ENCODE measurements at regions not wholly inside any gene's neighbourhood (a gene's known extent, or its start where the extent isn't known, plus 50 kb on each side); places are given as distances from the start of the nearest gene placed in this dataset.

DNA sequence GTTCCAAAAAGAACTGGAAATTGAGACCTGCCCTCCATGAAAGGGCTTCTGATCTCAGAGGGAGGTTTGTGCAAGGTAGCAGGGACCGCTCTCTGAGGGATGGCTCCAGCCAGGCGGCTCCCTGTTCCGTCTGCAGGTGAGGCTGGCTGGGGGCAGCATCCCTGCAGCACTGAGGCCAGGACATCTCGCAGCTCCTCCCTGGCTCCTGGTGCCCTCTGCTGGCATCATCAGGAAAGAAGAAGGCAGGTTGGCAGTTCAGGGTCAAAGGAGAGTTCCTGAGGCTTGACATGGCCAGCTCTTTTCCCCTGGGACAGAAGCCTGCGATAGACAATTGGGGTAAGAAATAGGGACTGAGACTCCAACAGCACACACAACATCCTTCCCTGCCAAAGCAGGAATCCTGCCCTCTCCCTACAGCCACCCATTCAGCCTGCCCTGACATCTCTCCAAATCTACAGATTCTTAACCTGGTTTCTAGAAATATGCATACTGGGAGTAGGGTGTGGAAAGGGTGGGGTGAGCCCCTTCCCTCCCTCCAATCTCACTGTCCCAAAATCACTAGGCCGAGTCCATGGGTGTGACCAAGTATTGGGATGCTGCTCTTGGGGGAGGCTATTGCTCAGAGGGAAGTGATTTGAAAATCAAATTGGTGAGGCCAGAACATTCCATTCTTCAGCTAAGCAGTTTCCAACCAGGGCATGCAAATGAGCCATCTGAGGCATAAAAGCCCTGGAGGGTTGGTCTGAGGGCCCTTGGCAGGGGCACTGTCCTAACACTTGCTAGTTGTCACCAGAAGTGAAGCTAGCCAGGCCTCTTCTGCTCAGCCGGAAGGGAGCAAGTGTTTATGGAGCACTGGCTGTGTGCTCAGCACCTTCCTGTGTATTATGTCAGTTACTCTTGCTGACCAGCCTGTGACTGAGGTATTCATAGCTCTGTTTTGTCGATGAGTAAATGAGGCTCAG, 185.4 kb downstream of the TFCP2L1 start:
- TF ChIP-seq, protein P1, sequence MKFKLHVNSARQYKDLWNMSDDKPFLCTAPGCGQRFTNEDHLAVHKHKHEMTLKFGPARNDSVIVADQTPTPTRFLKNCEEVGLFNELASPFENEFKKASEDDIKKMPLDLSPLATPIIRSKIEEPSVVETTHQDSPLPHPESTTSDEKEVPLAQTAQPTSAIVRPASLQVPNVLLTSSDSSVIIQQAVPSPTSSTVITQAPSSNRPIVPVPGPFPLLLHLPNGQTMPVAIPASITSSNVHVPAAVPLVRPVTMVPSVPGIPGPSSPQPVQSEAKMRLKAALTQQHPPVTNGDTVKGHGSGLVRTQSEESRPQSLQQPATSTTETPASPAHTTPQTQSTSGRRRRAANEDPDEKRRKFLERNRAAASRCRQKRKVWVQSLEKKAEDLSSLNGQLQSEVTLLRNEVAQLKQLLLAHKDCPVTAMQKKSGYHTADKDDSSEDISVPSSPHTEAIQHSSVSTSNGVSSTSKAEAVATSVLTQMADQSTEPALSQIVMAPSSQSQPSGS (IDR thresholded peaks at IDR 0.05; ENCODE audit: low read length): no peak
- TF ChIP-seq, protein P2, sequence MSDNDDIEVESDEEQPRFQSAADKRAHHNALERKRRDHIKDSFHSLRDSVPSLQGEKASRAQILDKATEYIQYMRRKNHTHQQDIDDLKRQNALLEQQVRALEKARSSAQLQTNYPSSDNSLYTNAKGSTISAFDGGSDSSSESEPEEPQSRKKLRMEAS (IDR thresholded peaks at IDR 0.05; ENCODE audit: low read depth, low read length): no peak
- TF ChIP-seq DPF2 (IDR thresholded peaks at IDR 0.05) (no peak), CTCF (IDR thresholded peaks at IDR 0.05 in 2 of 3, conservative IDR thresholded peaks at IDR 0.05 in 1 of 3; ENCODE audit: control insufficient read depth in 2 of 3, extremely low read depth in 1 of 3, insufficient read depth in 1 of 3, low read depth in 3 of 3, low read length in 3 of 3) (peak; percentile 29 to 41 (median 31); a peak in 4 of 6 replicates), RFX5 (IDR thresholded peaks at IDR 0.05; ENCODE audit: low read depth, low read length) (no peak), RBBP5 (conservative IDR thresholded peaks at IDR 0.05) (no peak), RB1 (IDR thresholded peaks at IDR 0.05; ENCODE audit: borderline replicate concordance) (no peak), SMAD1 (IDR thresholded peaks at IDR 0.05; ENCODE audit: low read depth, partially characterized antibody) (no peak)
